Peyer's patch (tissue), 4 donors: ENCODE measurements at regions not wholly inside any gene's neighbourhood (a gene's known extent, or its start where the extent isn't known, plus 50 kb on each side); places are given as distances from the start of the nearest gene placed in this dataset.

Experiments
- DNase-seq, 3 donors: peaks; one replicate each; pipeline ENCODE4 v3.0.0-alpha.2; 2017 to 2019
- H3K27ac ChIP-seq, 4 donors: fragments of 200-600 bp; sonication (generic); one replicate each; pipeline ENCODE4 v1.5.1; 2016 to 2019
- H3K27me3 ChIP-seq, 2 donors: fragments of 200-600 bp; sonication (generic); one replicate each; pipeline ENCODE4 v1.5.1; 2019
- H3K36me3 ChIP-seq, 3 donors: fragments of 200-600 bp; sonication (generic); one replicate each; pipeline ENCODE4 v1.5.1; 2016 to 2019
- H3K4me1 ChIP-seq, 4 donors: fragments of 200-600 bp; sonication (generic); one replicate each; pipeline ENCODE4 v1.5.1; 2016 to 2019
- H3K4me3 ChIP-seq, 4 donors: fragments of 200-600 bp; sonication (generic); 1 replicate in 3 of 4; 2 replicates in 1 of 4; pipeline ENCODE4 v1.5.1; 2016 to 2019; ENCODE audit warnings: mild to moderate bottlenecking in 1 of 4
- H3K9me3 ChIP-seq, 4 donors: fragments of 200-600 bp; sonication (generic); one replicate each; pipeline ENCODE4 v1.5.1; 2016 to 2019; ENCODE audit warnings: mild to moderate bottlenecking in 1 of 4
- POLR2A ChIP-seq, 2 donors: fragments of 450-650 bp; IDR thresholded peaks; one replicate each; pipeline ENCODE4 v1.5.1; 2017; ENCODE audit warnings: antibody characterized with exemption in 2 of 2, mild to moderate bottlenecking in 2 of 2, moderate library complexity in 2 of 2
- TF ChIP-seq, protein P1 (sequence below), 6 experiments: fragments of 450-650 bp in 4 of 6; fragments of 200-600 bp in 2 of 6; sonication (generic) in 1 of 6; IDR thresholded peaks; one replicate each; pipeline ENCODE4 v1.5.1; 2017 to 2019; ENCODE audit warnings: antibody characterized with exemption in 6 of 6, mild to moderate bottlenecking in 3 of 6, moderate library complexity in 1 of 6

DNA sequence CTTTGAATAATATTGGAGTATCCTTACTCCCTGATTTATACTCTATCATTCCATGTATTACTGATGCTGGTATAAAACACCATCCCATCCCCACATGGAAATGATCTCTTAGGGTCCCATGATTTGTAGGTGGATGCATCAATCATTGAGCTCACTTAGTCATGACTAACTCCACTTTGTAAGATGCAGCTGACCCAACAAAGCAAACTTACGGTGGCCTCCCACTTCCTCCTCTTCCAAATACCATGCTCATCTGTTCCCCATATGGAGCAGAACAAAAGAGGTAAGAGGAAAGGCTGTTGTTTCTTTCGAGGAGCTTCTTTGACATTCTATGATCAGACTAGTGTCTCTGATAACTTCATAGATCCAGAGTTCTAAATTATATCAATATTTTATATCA, 640.2 kb upstream of the SLC39A10 start:
- Histone ChIP-seq H3K4me3 (no peak overlapping the region), H3K27me3 (no peaks in the 10 kb centered on the region), H3K27ac (no peak overlapping the region), H3K4me1 (no peaks in the 10 kb centered on the region), H3K36me3 (no peaks in the 10 kb centered on the region), H3K9me3 (no peaks in the 10 kb centered on the region)
- DNase-seq, result no peak
- TF ChIP-seq, protein P1, sequence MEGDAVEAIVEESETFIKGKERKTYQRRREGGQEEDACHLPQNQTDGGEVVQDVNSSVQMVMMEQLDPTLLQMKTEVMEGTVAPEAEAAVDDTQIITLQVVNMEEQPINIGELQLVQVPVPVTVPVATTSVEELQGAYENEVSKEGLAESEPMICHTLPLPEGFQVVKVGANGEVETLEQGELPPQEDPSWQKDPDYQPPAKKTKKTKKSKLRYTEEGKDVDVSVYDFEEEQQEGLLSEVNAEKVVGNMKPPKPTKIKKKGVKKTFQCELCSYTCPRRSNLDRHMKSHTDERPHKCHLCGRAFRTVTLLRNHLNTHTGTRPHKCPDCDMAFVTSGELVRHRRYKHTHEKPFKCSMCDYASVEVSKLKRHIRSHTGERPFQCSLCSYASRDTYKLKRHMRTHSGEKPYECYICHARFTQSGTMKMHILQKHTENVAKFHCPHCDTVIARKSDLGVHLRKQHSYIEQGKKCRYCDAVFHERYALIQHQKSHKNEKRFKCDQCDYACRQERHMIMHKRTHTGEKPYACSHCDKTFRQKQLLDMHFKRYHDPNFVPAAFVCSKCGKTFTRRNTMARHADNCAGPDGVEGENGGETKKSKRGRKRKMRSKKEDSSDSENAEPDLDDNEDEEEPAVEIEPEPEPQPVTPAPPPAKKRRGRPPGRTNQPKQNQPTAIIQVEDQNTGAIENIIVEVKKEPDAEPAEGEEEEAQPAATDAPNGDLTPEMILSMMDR (IDR thresholded peaks at IDR 0.05), result no peak
- no peak for TF ChIP-seq POLR2A (IDR thresholded peaks at IDR 0.05)

DNA sequence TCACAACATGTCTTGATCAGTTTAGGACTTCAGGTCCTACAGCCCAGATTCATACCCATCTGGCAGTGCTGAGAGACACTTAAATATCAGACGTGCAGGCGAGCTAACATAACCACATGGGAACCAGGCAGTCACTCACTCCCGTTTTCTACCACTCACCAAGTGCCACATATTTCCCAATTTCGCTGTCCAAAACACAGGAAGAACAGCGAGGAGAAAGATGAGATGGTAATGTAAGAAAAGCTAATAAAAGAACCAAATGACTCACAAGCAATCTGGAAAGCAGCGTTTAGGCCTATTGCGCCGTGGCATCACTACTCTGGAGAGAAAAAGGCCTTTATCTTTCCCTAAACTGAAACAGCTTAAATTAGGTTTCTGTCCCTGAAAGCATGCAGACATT, 647.8 kb upstream of the SLC39A10 start:
- no peaks in the 10 kb centered on the region for H3K9me3 ChIP-seq
- H3K27ac ChIP-seq, result no peak overlapping the region
- no peak for TF ChIP-seq POLR2A (IDR thresholded peaks at IDR 0.05)
- TF ChIP-seq, protein P1 (IDR thresholded peaks at IDR 0.05), result no peak
- no peaks in the 10 kb centered on the region for H3K36me3 ChIP-seq
- H3K4me3 ChIP-seq, result no peak overlapping the region
- H3K4me1 ChIP-seq, result no peaks in the 10 kb centered on the region
- no peak for DNase-seq
- no peaks in the 10 kb centered on the region for H3K27me3 ChIP-seq

DNA sequence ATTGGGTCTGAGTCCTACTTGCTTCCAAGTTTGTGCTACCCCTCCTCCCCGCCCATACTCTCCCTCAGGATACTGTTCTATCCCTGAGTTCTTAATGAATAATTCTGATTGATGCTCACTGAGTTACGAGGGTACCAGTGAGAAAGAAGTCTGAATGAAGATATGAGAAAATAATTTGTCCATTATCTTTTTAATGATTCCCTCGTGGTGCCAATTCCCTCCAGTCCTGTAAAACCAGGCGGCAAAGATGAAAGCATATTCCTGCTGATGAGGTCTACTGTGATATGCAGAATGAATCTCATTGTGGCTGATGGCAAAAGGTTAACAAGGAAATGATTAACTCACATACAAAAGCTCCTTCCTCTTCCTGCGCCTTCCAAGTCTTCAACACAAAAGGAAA, 650.2 kb upstream of the SLC39A10 start:
- Histone ChIP-seq H3K27ac (no peak overlapping the region), H3K4me3 (no peak overlapping the region), H3K36me3 (no peaks in the 10 kb centered on the region), H3K27me3 (no peaks in the 10 kb centered on the region), H3K9me3 (no peaks in the 10 kb centered on the region), H3K4me1 (no peaks in the 10 kb centered on the region)
- TF ChIP-seq, protein P1 (IDR thresholded peaks at IDR 0.05), result no peak
- TF ChIP-seq POLR2A (IDR thresholded peaks at IDR 0.05), result no peak
- no peak for DNase-seq

DNA sequence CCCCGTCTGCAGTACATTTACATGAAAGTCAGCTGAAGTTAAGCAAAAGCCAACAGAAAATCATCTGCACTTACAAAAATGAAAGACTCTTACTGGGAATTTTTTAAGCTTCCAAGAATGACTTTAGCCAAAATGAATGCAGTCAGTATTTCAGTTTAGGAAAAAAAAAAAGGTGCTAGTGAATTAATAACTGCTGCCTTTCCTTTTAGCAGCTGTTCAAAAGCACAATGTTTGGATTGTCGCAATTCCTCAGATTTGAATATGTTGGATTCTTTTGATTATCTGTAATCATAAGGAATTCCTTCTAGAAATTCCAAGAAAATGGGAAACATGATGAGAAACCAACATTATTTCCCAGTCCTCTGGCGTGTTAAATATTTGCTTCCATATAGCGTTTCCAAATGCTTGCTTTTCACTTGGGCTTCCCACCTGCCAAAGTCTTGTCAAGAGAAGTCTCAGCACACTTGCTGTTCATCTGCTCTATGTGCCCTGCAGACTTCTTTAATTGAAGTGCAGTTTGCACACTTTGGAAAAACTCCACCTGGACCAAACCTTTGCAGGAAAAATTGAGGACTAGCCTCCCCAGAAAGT, 653.0 kb upstream of the SLC39A10 start:
- H3K27ac ChIP-seq, result no peak overlapping the region
- no peaks in the 10 kb centered on the region for H3K27me3 ChIP-seq
- no peak for DNase-seq
- TF ChIP-seq, protein P1 (IDR thresholded peaks at IDR 0.05), result no peak
- TF ChIP-seq POLR2A (IDR thresholded peaks at IDR 0.05), result no peak
- H3K36me3 ChIP-seq, result no peaks in the 10 kb centered on the region
- H3K9me3 ChIP-seq, result no peaks in the 10 kb centered on the region
- no peak overlapping the region for H3K4me3 ChIP-seq
- no peaks in the 10 kb centered on the region for H3K4me1 ChIP-seq

DNA sequence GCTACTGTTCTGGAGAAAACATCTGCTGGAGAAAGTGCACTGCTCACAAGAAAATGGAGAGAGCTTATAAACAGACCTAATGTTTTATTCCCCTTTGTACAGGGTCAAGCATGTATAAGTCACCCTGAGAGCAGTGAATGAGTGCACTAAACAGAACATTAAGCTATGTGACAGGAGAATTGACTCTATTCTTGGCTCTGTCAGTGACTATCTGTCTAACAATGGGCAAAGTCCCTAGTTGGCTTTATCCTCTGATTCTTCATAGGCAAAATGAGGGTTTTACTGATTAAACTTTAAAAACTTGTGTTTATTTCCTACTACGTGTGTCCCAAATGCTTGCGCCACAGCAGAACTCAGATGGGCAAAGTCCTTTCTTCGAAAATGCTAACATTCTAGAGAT, 655.1 kb upstream of the SLC39A10 start:
- Histone ChIP-seq H3K4me1 (no peaks in the 10 kb centered on the region), H3K9me3 (no peaks in the 10 kb centered on the region), H3K36me3 (no peaks in the 10 kb centered on the region), H3K27ac (no peak overlapping the region), H3K27me3 (no peaks in the 10 kb centered on the region), H3K4me3 (no peak overlapping the region)
- TF ChIP-seq, protein P1 (IDR thresholded peaks at IDR 0.05), result no peak
- no peak for DNase-seq

DNA sequence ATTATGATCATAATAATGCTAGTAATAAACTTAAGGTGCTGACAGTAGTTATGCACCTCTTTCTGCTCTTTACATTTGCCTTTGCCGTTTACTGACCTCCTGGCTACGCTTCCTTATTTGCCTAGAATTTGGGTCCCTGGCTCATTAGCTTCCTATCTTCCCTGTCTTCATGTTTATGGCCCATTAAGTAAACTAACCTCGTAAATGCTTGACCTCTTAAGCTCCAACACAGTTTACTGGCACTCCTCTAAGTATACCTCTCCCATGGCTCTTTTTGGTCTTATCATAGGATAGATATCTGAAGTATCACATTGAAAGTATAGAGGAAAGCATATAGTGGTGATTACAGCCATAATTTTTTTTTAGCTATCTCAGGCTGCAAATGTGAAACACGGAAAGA, 657.3 kb upstream of the SLC39A10 start:
- Histone ChIP-seq H3K27me3 (no peaks in the 10 kb centered on the region), H3K4me3 (no peak overlapping the region), H3K36me3 (no peaks in the 10 kb centered on the region), H3K9me3 (no peaks in the 10 kb centered on the region), H3K27ac (no peak overlapping the region), H3K4me1 (no peaks in the 10 kb centered on the region)
- no peak for DNase-seq
- TF ChIP-seq POLR2A (IDR thresholded peaks at IDR 0.05), result no peak
